ENCODE measurements at regions not wholly inside any gene's neighbourhood (a gene's known extent, or its start where the extent isn't known, plus 50 kb on each side); places are given as distances from the start of the nearest gene placed in this dataset.
A peak's percentile ranks its signal among the peaks of the same experiment; 100 is the strongest.
"Not testable (repeated sequence)": the region's sequence is repeated elsewhere in the genome, so short reads cannot be mapped to it uniquely, and the experiment has no call there.

DNA sequence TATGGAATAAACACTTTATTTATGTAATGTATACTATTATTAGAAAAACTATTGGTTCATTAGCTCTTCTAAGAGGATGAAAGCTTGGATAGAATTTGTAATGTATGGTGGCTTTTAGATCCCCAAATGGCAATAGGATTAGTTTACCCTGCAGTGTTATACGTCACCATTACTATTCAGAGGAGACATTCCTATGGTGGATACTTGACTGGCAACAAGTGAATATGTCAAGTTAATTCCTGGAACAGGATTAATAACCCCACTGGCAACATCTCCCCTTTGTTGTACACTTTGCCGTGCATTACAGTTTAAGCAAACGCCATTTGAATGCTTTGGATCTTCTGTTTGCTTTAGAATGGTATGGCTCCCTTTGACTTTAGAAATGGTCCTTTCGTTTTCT is 420.3 kb downstream of the FAM47B start:
- Histone ChIP-seq H3K36me3 (ENCODE audit: control insufficient read depth, insufficient read depth, low read length) (no peaks in the 10 kb centered on the region), H3K4me2 (ENCODE audit: extremely low read depth, insufficient read depth, low read length) (no peak overlapping the region), H3K27me3 (ENCODE audit: control insufficient read depth, insufficient read depth, low read length) (no peaks in the 10 kb centered on the region), H3K79me2 (ENCODE audit: control insufficient read depth, insufficient read depth, low read length) (no peaks in the 10 kb centered on the region), H3K27ac (ENCODE audit: insufficient read depth, low read length) (no peak overlapping the region), H3K4me3 (replicated peaks in 1 of 4; ENCODE audit: control extremely low read depth in 1 of 4, insufficient read depth in 1 of 4, low read depth in 3 of 4, low read length in 4 of 4) (no peak overlapping the region), H3K9ac (ENCODE audit: insufficient read depth, low read length) (no peak overlapping the region), H3K9me3 (ENCODE audit: control insufficient read depth, insufficient read depth, low read depth, low read length) (no peaks in the 10 kb centered on the region), H3K4me1 (ENCODE audit: control insufficient read depth, extremely low read depth, insufficient read depth, low read length) (no peaks in the 10 kb centered on the region), H4K20me1 (ENCODE audit: control insufficient read depth, extremely low read depth, insufficient read depth, low read length) (no peaks in the 10 kb centered on the region), H2AFZ (ENCODE audit: low read length) (no peak overlapping the region)
- no peak for DNase-seq (ENCODE audit: low read depth in 2 of 2)
- no peak for TF ChIP-seq EZH2 (IDR thresholded peaks at IDR 0.05; ENCODE audit: low read length, missing control alignments)
- TF ChIP-seq, protein P1, sequence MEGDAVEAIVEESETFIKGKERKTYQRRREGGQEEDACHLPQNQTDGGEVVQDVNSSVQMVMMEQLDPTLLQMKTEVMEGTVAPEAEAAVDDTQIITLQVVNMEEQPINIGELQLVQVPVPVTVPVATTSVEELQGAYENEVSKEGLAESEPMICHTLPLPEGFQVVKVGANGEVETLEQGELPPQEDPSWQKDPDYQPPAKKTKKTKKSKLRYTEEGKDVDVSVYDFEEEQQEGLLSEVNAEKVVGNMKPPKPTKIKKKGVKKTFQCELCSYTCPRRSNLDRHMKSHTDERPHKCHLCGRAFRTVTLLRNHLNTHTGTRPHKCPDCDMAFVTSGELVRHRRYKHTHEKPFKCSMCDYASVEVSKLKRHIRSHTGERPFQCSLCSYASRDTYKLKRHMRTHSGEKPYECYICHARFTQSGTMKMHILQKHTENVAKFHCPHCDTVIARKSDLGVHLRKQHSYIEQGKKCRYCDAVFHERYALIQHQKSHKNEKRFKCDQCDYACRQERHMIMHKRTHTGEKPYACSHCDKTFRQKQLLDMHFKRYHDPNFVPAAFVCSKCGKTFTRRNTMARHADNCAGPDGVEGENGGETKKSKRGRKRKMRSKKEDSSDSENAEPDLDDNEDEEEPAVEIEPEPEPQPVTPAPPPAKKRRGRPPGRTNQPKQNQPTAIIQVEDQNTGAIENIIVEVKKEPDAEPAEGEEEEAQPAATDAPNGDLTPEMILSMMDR (conservative IDR thresholded peaks at IDR 0.05 in 1 of 2, IDR thresholded peaks at IDR 0.05 in 1 of 2; ENCODE audit: low read depth in 1 of 2, low read length in 2 of 2) = no peak

DNA sequence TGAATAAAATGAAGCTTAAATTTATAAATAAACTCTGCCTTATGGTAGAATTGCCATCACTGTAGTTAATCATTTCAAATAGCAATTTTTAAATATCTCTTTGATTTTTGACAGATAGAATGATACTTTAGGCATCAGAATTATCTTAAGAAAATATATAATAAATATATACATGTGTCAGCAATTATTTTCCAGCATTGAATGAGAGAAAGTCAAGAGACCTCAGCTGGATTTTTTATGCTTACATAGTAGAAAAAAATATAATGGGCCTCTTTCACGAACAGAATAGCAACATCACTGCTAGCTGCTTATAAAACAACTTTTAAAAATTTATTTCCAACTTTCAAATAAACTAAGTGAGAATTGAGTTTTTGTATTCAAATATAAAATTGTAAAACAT is 424.0 kb upstream of the MAGEB16 start:
- no peaks in the 10 kb centered on the region for H3K27me3 ChIP-seq (ENCODE audit: control insufficient read depth, insufficient read depth, low read length)
- no peak overlapping the region for H2AFZ ChIP-seq (ENCODE audit: low read length)
- no peak overlapping the region for H3K27ac ChIP-seq (ENCODE audit: insufficient read depth, low read length)
- no peaks in the 10 kb centered on the region for H3K9me3 ChIP-seq (ENCODE audit: control insufficient read depth, insufficient read depth, low read depth, low read length)
- H3K4me2 ChIP-seq (ENCODE audit: extremely low read depth, insufficient read depth, low read length) = no peak overlapping the region
- no peak for TF ChIP-seq EZH2 (IDR thresholded peaks at IDR 0.05; ENCODE audit: low read length, missing control alignments)
- no peaks in the 10 kb centered on the region for H3K4me1 ChIP-seq (ENCODE audit: control insufficient read depth, extremely low read depth, insufficient read depth, low read length)
- no peak overlapping the region for H3K4me3 ChIP-seq (replicated peaks in 1 of 4; ENCODE audit: control extremely low read depth in 1 of 4, insufficient read depth in 1 of 4, low read depth in 3 of 4, low read length in 4 of 4)
- H4K20me1 ChIP-seq (ENCODE audit: control insufficient read depth, extremely low read depth, insufficient read depth, low read length) = no peaks in the 10 kb centered on the region
- DNase-seq (ENCODE audit: low read depth in 2 of 2) = no peak
- H3K36me3 ChIP-seq (ENCODE audit: control insufficient read depth, insufficient read depth, low read length) = no peaks in the 10 kb centered on the region
- H3K79me2 ChIP-seq (ENCODE audit: control insufficient read depth, insufficient read depth, low read length) = no peaks in the 10 kb centered on the region
- no peak overlapping the region for H3K9ac ChIP-seq (ENCODE audit: insufficient read depth, low read length)

DNA sequence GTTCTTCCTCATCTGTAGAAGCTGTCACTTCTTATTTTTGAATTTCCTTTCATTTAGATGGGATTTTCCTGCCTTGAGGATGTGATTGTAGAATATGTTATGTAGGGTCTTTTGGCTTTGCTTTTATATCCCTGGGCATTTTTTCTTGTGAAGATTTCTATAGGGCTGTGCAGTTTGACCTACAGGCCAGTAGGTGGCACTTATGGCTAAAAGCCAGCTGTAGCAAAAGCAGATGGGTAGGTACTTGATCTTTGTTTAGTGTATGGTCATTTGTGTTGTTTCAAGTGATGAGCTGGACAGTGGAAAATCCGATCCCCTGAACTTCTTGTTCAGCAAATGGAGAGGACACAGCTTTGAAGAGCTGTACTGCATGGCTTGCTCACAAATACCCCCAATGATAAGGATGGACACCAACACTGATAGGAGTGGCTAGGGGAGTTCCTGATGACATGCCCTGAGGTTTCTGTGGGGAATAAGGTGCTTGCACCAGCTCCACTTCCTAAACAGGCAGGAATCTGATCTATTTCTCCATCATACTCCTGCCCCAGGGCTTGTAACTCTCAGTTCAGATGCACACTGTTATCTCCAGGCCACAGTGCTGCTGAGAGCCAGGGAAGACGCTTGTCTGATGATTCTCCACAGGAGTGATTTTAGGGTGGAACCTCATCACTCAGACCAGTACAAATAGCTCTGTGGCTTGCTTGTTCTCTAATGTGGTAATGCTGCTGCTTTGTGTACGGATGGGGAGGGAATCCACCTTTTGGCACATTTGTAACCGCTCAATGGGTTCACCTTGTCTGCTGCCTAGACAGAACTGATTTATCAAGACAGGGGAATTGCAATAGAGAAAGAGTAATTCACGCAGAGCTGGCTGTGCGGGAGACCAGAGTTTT is 417.1 kb upstream of the MAGEB16 start:
- no peaks in the 10 kb centered on the region for H4K20me1 ChIP-seq (ENCODE audit: control insufficient read depth, extremely low read depth, insufficient read depth, low read length)
- H2AFZ ChIP-seq (ENCODE audit: low read length) = no peak overlapping the region
- no peaks in the 10 kb centered on the region for H3K4me1 ChIP-seq (ENCODE audit: control insufficient read depth, extremely low read depth, insufficient read depth, low read length)
- TF ChIP-seq, protein P1 (conservative IDR thresholded peaks at IDR 0.05 in 1 of 2, IDR thresholded peaks at IDR 0.05 in 1 of 2; ENCODE audit: low read depth in 1 of 2, low read length in 2 of 2) = peak; percentile 6 to 52
- TF ChIP-seq EZH2 (IDR thresholded peaks at IDR 0.05; ENCODE audit: low read length, missing control alignments) = no peak
- H3K79me2 ChIP-seq (ENCODE audit: control insufficient read depth, insufficient read depth, low read length) = no peaks in the 10 kb centered on the region
- H3K27me3 ChIP-seq (ENCODE audit: control insufficient read depth, insufficient read depth, low read length) = no peaks in the 10 kb centered on the region
- H3K36me3 ChIP-seq (ENCODE audit: control insufficient read depth, insufficient read depth, low read length) = no peaks in the 10 kb centered on the region
- peak; percentile 1 to 23 for DNase-seq (ENCODE audit: low read depth in 2 of 2)
- H3K9me3 ChIP-seq (ENCODE audit: control insufficient read depth, insufficient read depth, low read depth, low read length) = no peaks in the 10 kb centered on the region
- H3K4me2 ChIP-seq (ENCODE audit: extremely low read depth, insufficient read depth, low read length) = no peak overlapping the region
- H3K4me3 ChIP-seq (replicated peaks in 1 of 4; ENCODE audit: control extremely low read depth in 1 of 4, insufficient read depth in 1 of 4, low read depth in 3 of 4, low read length in 4 of 4) = no peak overlapping the region
- H3K9ac ChIP-seq (ENCODE audit: insufficient read depth, low read length) = no peak overlapping the region
- H3K27ac ChIP-seq (ENCODE audit: insufficient read depth, low read length) = no peak overlapping the region

DNA sequence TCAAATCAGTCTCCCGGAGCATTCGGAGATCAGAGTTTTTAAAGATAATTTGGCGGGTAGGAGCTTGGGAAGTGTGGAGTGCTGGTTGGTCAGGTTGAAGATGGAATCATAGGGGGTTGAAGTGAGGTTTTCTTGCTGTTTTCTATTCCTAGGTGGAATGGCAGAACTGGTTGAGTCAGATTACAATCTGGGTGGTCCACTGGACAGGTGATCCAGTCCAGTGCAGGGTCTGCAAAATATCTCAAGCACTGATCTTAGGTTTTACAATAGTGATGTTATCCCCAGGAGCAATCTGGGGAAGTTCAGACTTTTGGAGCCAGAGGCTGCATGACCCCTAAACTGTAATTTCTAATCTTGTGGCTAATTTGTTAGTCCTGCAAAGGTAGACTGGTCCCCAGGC is 416.4 kb upstream of the MAGEB16 start:
- DNase-seq (ENCODE audit: low read depth in 2 of 2); H3K27me3 ChIP-seq (ENCODE audit: control insufficient read depth, insufficient read depth, low read length); H2AFZ ChIP-seq (ENCODE audit: low read length); H3K9ac ChIP-seq (ENCODE audit: insufficient read depth, low read length); H4K20me1 ChIP-seq (ENCODE audit: control insufficient read depth, extremely low read depth, insufficient read depth, low read length); H3K4me2 ChIP-seq (ENCODE audit: extremely low read depth, insufficient read depth, low read length); H3K4me1 ChIP-seq (ENCODE audit: control insufficient read depth, extremely low read depth, insufficient read depth, low read length); H3K9me3 ChIP-seq (ENCODE audit: control insufficient read depth, insufficient read depth, low read depth, low read length); H3K36me3 ChIP-seq (ENCODE audit: control insufficient read depth, insufficient read depth, low read length); H3K79me2 ChIP-seq (ENCODE audit: control insufficient read depth, insufficient read depth, low read length); H3K27ac ChIP-seq (ENCODE audit: insufficient read depth, low read length); H3K4me3 ChIP-seq (replicated peaks in 1 of 4; ENCODE audit: control extremely low read depth in 1 of 4, insufficient read depth in 1 of 4, low read depth in 3 of 4, low read length in 4 of 4): not testable (repeated sequence)
